Vagina (tissue), 2 donors: ENCODE measurements at regions not wholly inside any gene's neighbourhood (a gene's known extent, or its start where the extent isn't known, plus 50 kb on each side); places are given as distances from the start of the nearest gene placed in this dataset.
A peak's percentile ranks its signal among the peaks of the same experiment; 100 is the strongest.

ENCODE experiments used
- DNase-seq, 2 donors: peaks; one replicate each; pipeline ENCODE4 v3.0.0-alpha.2; 2017; ENCODE audit errors: extremely low spot score in 2 of 2
- H3K27ac ChIP-seq: fragments of 200-600 bp; sonication (generic); one replicate; pipeline ENCODE4 v1.5.1; 2019
- H3K27me3 ChIP-seq: fragments of 200-600 bp; sonication (generic); one replicate; pipeline ENCODE4 v1.5.1; 2019
- H3K36me3 ChIP-seq, 2 donors: fragments of 200-600 bp; sonication (generic); one replicate each; pipeline ENCODE4 v1.5.1; 2017 to 2019
- H3K4me1 ChIP-seq: fragments of 200-600 bp; sonication (generic); one replicate; pipeline ENCODE4 v1.5.1; 2019
- H3K4me3 ChIP-seq, 2 donors: fragments of 200-600 bp; sonication (generic); 1 replicate in 1 of 2; 2 replicates in 1 of 2; pipeline ENCODE4 v1.5.1; 2016 to 2019
- H3K9me3 ChIP-seq: fragments of 200-600 bp; sonication (generic); one replicate; pipeline ENCODE4 v1.5.1; 2019
- POLR2A ChIP-seq, 2 donors: fragments of 450-650 bp; IDR thresholded peaks; one replicate each; pipeline ENCODE4 v1.6.1; 2017; ENCODE audit warnings: antibody characterized with exemption in 2 of 2, mild to moderate bottlenecking in 2 of 2, moderate library complexity in 2 of 2
- POLR2AphosphoS5 ChIP-seq, 2 donors: sonication (generic); formaldehyde crosslinking; IDR thresholded peaks; one replicate each; pipeline ENCODE4 v1.9.0; 2017; ENCODE audit warnings: antibody characterized with exemption in 2 of 2, mild to moderate bottlenecking in 2 of 2, low read depth in 1 of 2; ENCODE audit not compliant: insufficient read depth in 1 of 2
- intact Hi-C: fragments of 100-400 bp; cut with DNase I; formaldehyde crosslinking; loops from one replicate; pipeline ENCODE4 v1.15.1; 2023
- TF ChIP-seq, protein P1 (sequence below), 3 experiments: fragments of 450-650 bp in 2 of 3; fragments of 200-600 bp in 1 of 3; sonication (generic) in 1 of 3; IDR thresholded peaks; one replicate each; pipeline ENCODE4 v1.5.1; 2017 to 2019; ENCODE audit warnings: antibody characterized with exemption in 3 of 3, mild to moderate bottlenecking in 2 of 3, moderate library complexity in 2 of 3

- no peaks in the 10 kb centered on the region for H3K9me3 ChIP-seq
- H3K4me1 ChIP-seq, result peaks cover 16% of the 10 kb centered on the region
- no peaks in the 10 kb centered on the region for H3K27me3 ChIP-seq
- no peak for TF ChIP-seq POLR2AphosphoS5 (IDR thresholded peaks at IDR 0.05; ENCODE audit: insufficient read depth in 1 of 2, low read depth in 1 of 2)
- no peak for TF ChIP-seq POLR2A (IDR thresholded peaks at IDR 0.05)
- TF ChIP-seq, protein P1, sequence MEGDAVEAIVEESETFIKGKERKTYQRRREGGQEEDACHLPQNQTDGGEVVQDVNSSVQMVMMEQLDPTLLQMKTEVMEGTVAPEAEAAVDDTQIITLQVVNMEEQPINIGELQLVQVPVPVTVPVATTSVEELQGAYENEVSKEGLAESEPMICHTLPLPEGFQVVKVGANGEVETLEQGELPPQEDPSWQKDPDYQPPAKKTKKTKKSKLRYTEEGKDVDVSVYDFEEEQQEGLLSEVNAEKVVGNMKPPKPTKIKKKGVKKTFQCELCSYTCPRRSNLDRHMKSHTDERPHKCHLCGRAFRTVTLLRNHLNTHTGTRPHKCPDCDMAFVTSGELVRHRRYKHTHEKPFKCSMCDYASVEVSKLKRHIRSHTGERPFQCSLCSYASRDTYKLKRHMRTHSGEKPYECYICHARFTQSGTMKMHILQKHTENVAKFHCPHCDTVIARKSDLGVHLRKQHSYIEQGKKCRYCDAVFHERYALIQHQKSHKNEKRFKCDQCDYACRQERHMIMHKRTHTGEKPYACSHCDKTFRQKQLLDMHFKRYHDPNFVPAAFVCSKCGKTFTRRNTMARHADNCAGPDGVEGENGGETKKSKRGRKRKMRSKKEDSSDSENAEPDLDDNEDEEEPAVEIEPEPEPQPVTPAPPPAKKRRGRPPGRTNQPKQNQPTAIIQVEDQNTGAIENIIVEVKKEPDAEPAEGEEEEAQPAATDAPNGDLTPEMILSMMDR (IDR thresholded peaks at IDR 0.05), result no peak
- H3K27ac ChIP-seq, result no peak overlapping the region
- intact Hi-C loops, result no loop called here
- H3K36me3 ChIP-seq, result no peaks in the 10 kb centered on the region
- H3K4me3 ChIP-seq, result no peak overlapping the region
- DNase-seq, result no peak
These were observed 479.6 kb downstream of the GPAM start for GRCh38 chr10:111703986-111704385.

DNA sequence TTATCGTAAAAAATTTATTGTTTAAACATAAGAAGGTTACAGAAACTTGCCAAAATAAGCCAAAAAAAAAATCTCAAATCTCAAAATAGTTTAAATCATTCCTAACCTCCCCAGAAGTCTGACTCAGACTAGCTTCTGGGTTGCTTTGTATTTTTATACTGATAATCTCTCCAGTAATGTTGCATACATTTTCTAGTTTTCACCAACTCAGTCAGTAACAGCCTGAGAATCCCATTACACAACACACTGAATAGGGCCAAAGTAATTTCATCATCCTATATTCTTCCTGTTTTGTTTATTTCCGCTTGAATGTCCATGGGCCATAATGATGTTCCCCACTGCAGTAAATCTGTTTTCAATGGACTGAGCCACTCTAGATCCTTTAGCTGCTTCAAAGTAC lies 478.5 kb downstream of the GPAM start:
- H3K27ac ChIP-seq, result no peak overlapping the region
- H3K4me1 ChIP-seq, result peaks cover 16% of the 10 kb centered on the region
- DNase-seq, result no peak
- no peaks in the 10 kb centered on the region for H3K36me3 ChIP-seq
- no peaks in the 10 kb centered on the region for H3K9me3 ChIP-seq
- no peak for TF ChIP-seq POLR2AphosphoS5 (IDR thresholded peaks at IDR 0.05; ENCODE audit: insufficient read depth in 1 of 2, low read depth in 1 of 2)
- H3K4me3 ChIP-seq, result no peak overlapping the region
- no peaks in the 10 kb centered on the region for H3K27me3 ChIP-seq
- intact Hi-C loops, result no loop called here

DNA sequence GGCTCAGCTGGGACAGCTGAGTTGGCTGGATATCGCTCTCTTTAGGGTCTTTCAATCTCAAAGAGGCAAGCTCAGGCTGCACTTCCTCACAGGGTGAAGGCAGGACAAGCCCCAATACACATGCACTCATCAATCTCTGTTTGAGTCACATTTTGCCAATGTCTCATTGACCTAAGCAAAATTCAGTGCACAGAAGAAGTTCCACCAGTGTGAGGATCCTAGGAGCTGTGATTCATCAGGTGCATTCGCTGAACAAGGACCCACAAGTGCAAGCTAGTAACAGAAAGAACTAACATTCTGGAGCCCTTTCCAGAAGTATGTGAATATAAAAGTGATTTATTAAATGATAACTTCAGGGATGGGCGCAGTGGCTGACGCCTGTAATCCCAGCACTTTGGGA lies 477.2 kb downstream of the GPAM start:
- Histone ChIP-seq H3K36me3 (no peaks in the 10 kb centered on the region), H3K27ac (peak overlapping the region; percentile 2), H3K4me1 (peaks cover 16% of the 10 kb centered on the region), H3K9me3 (no peaks in the 10 kb centered on the region), H3K27me3 (no peaks in the 10 kb centered on the region), H3K4me3 (no peak overlapping the region)
- intact Hi-C loops, result no loop called here
- DNase-seq, result no peak
- TF ChIP-seq, protein P1 (IDR thresholded peaks at IDR 0.05), result no peak
- TF ChIP-seq POLR2AphosphoS5 (IDR thresholded peaks at IDR 0.05; ENCODE audit: insufficient read depth in 1 of 2, low read depth in 1 of 2) (no peak), POLR2A (IDR thresholded peaks at IDR 0.05) (no peak)

DNA sequence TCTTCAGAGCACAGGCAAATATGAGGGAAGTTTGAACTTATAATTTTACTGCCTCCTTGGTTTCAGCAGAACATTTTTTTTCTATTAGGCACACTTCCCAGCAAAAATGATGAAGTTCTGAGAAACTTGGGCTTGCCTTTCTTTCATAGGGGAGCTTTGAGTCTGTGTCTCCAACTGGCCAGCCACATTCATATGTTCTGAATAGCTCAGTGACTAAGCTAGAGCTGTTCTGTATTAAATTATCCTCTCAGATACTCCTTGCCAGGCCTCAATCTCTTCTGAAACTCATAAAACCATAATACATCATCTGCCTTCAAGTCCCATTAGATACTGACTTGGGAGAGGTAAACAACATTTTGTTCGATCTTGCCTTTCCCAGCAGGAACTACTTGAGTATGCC lies 476.5 kb downstream of the GPAM start:
- Histone ChIP-seq H3K27ac (no peak overlapping the region), H3K4me3 (no peak overlapping the region), H3K4me1 (peaks cover 16% of the 10 kb centered on the region), H3K36me3 (no peaks in the 10 kb centered on the region), H3K9me3 (no peaks in the 10 kb centered on the region), H3K27me3 (no peaks in the 10 kb centered on the region)
- no peak for DNase-seq
- intact Hi-C loops, result no loop called here
- no peak for TF ChIP-seq POLR2AphosphoS5 (IDR thresholded peaks at IDR 0.05; ENCODE audit: insufficient read depth in 1 of 2, low read depth in 1 of 2)
- TF ChIP-seq POLR2A (IDR thresholded peaks at IDR 0.05), result no peak
- TF ChIP-seq, protein P1 (IDR thresholded peaks at IDR 0.05), result no peak

DNA sequence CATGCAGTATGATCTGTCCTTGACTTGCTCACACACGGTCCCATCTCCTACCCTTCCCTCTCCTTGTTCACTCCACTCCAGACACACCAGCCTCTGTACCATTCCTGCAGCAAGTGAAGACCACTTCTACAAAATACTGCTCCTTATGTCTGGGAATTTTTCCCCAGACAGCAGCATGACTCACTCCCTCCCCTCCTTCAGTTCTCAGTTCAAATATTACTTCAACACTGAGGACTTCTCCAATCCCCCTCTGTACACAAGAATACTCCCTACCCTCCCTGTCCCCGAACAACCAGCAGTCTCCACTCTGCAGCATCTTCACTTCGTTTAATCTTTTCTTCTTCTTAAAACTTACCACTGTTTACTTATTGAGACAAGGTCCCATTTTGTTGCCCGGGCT lies 474.0 kb downstream of the GPAM start:
- peaks cover 9% of the 10 kb centered on the region for H3K4me1 ChIP-seq
- intact Hi-C loops, result no loop called here

More for the DNA sequence above, 474.0 kb downstream of the GPAM start:
- Histone ChIP-seq H3K27me3 (no peaks in the 10 kb centered on the region), H3K27ac (no peak overlapping the region), H3K36me3 (no peaks in the 10 kb centered on the region), H3K4me3 (no peak overlapping the region), H3K9me3 (no peaks in the 10 kb centered on the region)
- TF ChIP-seq POLR2A (IDR thresholded peaks at IDR 0.05), result no peak
- no peak for TF ChIP-seq POLR2AphosphoS5 (IDR thresholded peaks at IDR 0.05; ENCODE audit: insufficient read depth in 1 of 2, low read depth in 1 of 2)
- TF ChIP-seq, protein P1 (IDR thresholded peaks at IDR 0.05), result no peak
- DNase-seq, result no peak
